ENCODE measurements at regions not wholly inside any gene's neighbourhood (a gene's known extent, or its start where the extent isn't known, plus 50 kb on each side); places are given as distances from the start of the nearest gene placed in this dataset.

DNA sequence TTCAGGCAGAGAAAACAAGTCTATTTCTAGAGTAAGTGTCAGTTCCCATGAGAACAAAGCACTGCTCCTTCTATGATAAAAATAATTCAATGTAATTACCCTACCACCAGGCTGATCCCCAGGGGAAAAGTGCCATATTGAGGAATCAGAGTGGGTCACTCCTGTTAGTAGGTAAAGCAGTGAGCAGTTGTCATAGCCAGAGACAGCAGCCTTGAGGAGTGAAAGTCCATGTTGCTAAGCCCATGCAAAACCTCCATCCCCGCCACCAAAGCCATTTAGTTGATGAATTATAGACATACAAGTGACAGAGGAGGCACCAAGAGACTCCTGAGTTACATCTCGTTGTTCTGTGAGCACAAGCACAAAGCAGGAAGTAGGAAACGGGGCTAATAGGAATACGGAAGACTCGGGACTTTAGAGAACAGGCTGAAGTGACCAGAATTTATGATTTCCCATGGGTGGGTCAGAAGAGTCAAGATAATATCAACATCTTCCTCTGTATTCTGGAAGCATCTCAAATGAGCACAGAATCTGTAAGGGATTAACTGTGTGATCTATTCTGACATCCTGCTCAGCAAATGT is 197.9 kb downstream of the MAFB start:
- no peak for DNase-seq (ENCODE audit: low read depth)

GRCh38 chr20:40489886-40490285 is 199.2 kb downstream of the MAFB start:
- DNase-seq (ENCODE audit: low read depth), result peak; percentile 31

- no peak for DNase-seq (ENCODE audit: low read depth)
Observed at GRCh38 chr20:40488401-40488800, 200.6 kb downstream of the MAFB start.

GRCh38 chr20:40486297-40486696 is 202.7 kb downstream of the MAFB start:
- no peak for DNase-seq (ENCODE audit: low read depth)

DNA sequence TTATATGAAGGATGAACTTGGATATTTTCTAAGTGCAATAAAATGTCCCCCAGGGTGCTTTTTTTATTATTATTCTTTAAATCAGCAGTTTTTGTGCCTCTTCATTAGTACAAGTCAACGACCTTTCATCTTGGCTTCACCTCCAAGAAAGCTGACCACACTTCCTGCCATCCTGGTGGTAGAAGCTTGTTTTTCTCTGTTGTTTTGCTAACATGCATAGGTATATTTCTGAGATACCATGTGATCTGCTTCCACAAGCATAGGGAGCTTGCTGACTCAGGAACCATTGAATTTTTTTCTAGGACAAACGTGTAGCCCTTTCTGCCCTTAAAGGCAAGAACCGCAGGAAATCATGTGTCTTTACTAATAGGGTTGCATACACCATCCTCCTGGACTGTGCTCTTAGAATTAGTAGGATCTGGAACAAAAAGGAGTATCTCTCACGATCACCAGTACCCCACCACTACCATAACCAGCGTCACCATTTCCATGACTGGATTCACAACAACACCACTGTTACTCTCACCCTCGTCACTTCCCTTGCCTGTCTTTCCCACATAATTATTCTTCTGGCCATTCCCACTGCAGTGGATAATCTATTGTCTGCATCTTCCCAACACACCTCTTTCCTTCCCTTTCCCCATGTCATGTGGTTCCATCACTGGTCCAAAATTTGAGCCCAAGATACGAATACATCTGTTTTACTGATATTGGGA is 207.1 kb downstream of the MAFB start:
- DNase-seq (ENCODE audit: low read depth), result no peak

GRCh38 chr20:40481337-40481736 is 207.7 kb downstream of the MAFB start:
- no peak for DNase-seq (ENCODE audit: low read depth)

DNA sequence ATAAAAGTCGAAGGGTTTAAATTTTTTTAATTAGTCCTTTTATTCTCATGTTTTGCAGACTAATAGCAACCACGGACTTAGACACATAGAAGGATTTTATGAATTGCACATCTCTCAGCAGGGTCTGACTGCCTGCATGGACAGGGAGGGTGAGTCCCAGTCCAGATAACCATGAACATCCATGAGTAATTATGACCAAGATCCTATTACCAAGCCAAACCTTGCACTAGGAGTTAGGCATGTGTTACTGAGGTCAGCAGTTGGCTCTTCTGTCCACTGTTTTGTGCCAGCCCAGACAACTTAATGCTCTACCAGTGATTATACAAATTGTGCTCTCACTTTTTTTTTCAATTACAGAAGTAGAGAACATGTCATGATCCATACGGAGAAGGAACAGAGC is 211.2 kb downstream of the MAFB start:
- DNase-seq (ENCODE audit: low read depth), result no peak

DNA sequence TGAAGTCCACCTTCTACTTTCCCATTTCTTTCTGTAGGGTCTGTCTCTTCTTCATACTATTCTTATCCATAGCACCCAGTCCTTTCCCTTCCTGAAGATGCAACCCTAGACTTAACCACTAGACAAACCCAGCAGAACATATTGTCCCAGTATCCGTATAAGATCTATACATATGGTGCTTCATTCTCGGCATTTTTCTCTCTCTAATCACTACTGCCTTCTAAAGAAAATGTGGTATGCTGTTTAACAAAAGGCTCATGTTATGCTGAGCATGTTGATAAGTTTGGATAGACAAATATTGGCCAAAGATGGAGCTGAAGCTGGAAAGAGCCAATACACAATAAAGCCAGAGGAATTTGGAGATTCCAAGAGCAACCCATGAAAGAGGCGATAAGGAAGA is 212.6 kb downstream of the MAFB start:
- DNase-seq (ENCODE audit: low read depth), result no peak

- DNase-seq (ENCODE audit: low read depth), result no peak
Observed at GRCh38 chr20:40472905-40473304, 216.1 kb downstream of the MAFB start.

DNA sequence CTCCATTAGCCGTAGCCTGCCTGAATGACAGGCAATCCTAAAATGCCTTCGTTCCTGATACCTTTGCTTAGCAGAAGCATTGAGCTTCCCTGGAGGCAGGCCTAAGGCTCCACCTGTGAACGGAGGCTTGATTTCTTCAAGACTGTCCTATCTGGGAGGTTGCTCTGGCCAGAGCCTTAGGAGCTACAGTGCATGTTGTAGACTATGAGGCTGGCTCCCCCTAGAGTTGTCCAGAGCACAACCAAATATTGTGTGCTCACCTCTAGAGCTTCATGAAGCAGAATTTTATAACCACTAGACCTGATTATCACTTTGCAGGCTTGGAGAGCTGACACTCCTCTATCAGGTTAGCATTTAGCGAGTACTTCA is 217.8 kb downstream of the MAFB start:
- DNase-seq (ENCODE audit: low read depth), result no peak

DNA sequence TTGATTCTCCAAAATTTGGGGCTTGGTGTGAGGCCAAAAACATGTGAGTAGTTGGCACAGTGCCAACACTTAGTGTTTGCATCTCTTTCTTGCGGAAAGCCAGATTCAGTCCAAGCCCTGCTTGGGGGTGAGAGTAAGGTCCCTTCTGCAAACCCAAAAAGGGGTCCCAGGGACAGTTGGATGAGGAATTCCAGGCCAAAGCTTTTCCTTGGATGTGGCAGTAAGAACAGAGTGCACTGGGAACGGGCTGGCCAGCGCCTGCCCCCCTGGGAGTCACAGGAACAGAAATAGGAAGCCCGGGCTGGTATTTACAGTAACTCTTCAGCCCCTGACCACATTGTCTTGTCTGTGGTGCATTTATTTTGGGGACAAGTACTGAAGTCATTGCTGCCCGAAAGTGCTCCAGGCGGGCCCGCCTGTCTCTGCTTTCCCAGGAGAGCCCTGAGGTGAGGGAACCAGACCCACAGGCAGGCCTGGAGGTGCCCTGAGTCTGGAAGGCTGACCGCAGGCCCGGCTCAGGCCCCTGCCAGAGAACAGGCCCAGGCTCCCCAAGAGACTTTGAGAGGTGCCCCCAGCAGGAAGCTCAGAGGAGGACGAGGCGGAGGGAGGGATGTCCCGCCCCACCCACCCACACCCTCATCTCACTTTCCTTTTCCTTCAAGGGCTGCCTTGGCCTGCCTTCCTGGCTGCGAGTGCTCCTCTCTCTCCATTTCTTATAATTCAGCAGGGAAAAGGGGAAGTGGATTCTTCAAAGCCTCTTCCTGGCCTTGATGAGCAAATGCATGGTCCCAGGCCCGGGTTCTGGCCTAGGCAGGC is 218.4 kb downstream of the MAFB start:
- DNase-seq (ENCODE audit: low read depth), result no peak

DNA sequence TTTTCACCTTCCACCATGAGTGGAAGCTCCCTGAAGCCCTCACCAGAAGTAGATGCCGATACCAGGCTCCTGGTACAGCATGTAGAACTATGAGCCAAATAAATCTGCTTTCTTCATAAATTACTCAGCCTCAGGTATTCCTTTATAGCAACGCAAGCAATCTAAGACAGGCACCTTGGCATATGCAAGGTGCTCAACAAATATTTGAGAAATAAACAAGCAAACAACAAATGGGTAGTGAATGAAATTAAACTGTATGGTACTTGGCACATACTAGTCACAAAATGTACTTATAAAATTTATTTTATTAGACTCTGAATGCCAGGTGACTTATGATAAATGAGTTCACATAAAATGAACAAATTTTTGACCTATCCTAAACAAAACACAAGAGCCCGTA is 220.3 kb downstream of the MAFB start:
- DNase-seq (ENCODE audit: low read depth), result no peak

GRCh38 chr20:40467703-40468411 is 221.2 kb downstream of the MAFB start:
- no peak for DNase-seq (ENCODE audit: low read depth)

DNA sequence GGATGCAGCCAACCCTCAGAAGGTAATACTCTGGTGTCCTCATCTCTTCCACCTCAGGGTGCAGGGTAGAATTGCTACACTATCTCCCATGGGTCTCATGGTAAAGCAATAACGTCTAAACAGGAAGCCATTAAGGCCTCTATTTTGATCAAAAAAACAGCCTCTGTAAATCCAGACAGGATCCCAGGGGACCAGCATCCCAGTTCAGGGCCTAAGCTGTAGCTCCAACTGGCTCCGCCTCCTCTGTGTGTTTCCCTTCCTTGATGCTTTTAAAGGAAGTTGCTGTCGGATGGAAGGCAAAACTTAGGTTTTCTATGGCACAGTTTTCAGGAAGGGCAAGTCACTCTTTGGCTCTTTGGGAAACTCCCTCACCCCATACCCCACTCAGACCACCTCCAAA is 222.0 kb downstream of the MAFB start:
- no peak for DNase-seq (ENCODE audit: low read depth)

DNA sequence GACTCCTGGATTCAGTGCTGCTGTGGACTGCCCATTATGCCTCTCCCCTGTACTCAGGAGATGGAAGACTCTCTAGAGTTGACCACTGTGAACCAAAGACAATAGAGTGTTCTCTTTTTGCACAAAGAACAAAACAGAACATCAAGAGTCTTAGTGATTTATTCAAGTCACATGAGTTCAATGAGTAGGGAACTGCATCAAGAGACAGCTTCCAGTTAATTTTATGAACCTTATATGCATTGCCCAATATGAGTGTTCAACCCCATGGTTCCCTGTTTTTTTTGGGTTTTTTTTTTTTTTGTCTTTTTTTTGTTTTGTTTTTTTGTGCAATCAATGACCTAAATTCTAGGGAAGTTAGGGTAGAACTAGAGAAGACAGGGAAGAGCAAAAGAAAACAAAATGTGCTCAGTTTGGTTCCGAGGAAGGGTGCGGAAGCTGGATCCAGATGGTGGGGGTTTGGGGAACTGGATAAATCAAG is 224.3 kb downstream of the MAFB start:
- no peak for DNase-seq (ENCODE audit: low read depth)

DNA sequence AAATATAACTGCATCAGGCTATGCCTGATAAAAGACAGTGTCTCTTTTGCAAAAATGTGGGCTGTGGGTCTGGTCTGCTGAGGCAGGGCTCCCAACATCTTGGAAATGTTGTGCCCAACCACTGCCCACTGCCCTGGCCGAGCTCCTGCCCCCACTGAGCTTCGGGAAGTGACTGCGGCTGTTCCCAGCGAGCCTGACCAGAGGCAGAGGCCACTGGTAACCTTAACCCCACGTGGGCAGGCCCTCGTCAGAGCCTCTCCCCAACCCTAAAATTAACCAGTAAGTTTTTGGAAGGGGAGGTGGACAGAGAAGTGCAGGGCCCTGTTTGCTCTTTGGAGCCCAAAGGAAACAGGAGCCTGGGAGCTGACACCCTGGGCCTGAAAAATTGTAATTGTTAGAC is 225.9 kb downstream of the MAFB start:
- no peak for DNase-seq (ENCODE audit: low read depth)

DNA sequence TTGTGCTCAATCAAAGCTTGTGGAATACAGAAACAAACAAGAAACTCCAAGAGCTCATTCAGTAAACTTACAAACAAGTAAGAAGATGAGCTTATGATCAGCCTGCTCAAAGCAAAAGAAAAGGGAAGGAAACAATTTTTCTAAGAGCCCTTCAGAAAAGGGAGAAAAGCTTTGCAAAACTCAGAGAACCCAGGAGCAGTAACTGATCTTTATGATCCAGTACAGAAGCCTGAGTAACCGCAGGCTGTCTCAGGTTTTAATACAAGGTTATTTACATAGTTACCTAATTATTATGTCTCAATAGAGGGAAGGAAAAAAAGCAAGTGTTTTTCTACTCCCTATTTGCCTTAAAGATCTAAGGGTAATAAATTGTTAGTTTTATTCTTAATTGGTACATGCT is 226.5 kb downstream of the MAFB start:
- no peak for DNase-seq (ENCODE audit: low read depth)

DNA sequence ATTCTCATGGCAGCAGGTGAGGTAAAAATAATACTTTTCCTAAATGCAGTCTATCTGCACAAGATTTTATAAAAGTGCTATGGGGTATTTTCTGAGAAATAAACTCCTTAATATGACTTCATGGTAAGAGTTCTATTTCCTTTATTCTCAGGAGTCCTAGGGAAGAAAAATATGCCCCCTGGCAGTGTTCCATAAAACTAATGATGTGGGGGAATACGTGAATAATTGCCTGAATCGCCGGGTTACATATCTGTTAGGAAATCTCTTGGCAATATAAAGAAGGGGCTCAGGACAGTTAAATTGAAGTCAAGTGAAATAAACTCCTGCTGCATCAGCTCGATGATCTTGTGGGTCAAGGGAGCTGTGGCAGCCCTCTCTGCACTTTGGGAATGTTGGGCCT is 229.7 kb downstream of the MAFB start:
- DNase-seq (ENCODE audit: low read depth), result no peak

DNA sequence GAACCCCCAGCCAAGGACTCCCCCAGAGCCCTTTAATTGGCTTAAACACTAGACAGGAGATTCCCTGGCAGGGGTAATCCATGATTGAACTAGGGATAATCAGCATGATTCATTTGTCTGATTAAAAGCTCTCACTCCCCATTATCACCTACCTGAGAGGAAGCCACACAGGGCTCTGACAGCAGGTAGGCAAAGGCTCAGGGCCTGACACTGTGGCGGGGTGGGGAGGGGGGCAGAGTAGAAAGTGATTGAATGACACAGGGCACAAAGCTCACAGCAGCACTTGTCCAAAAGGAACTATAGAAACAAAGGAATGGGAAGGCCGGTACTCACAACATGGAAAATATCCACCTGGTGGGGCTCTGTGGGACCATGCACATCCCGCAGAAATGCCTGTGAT is 231.6 kb downstream of the MAFB start:
- no peak for DNase-seq (ENCODE audit: low read depth)

DNA sequence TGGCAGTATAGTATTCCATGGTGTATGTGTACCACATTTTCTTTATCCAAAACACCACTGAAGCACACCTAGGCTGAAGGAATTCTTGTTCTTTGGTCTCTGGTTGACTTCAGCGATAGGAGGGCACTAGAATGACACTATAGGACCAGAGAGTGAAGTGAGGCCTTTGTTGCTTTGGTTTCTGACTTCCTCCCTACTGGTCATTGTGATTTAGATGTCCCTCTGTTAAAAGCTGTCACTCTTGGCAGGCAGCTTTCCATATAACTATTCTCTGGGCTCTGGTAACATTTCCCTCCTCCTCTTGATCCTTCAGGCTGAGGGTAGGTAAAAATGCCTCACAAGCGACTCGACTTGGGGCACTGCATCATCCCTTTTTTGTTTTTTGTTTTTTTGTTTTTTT is 236.3 kb downstream of the MAFB start:
- no peak for DNase-seq (ENCODE audit: low read depth)

- no peak for DNase-seq (ENCODE audit: low read depth)
Observed at GRCh38 chr20:40451552-40451951, 237.5 kb downstream of the MAFB start.

GRCh38 chr20:40449974-40450616 is 238.9 kb downstream of the MAFB start:
- no peak for DNase-seq (ENCODE audit: low read depth)

Data from amniotic epithelial cell (primary cell).